Panc1 (cell line): ENCODE measurements at regions not wholly inside any gene's neighbourhood (a gene's known extent, or its start where the extent isn't known, plus 50 kb on each side); places are given as distances from the start of the nearest gene placed in this dataset.

Experiments
- ATAC-seq: fragments of 200-7000 bp; cut with Tn5 transposase; 2 replicates; pipeline ENCODE4 v1.9.1; 2020; ENCODE audit warnings: mild to moderate bottlenecking, moderate library complexity
- BruUV-seq: library from RNA; stranded (reverse); fragments of 400-500 nt; replicated peaks from 2 replicates; lab custom pipeline; 2021; lab: Mats Ljungman, UMichigan
- CTCF ChIA-PET: fragments of 300-600 bp; sonication (Branson Sonifier 250); formaldehyde crosslinking; loops from one replicate; lab custom pipeline; 2022; ENCODE audit warnings: antibody characterized with exemption; lab: Charles Lee
- POLR2A ChIA-PET: fragments of 300-600 bp; sonication (Branson Sonifier 250); formaldehyde crosslinking; loops from one replicate; lab custom pipeline; 2022; ENCODE audit warnings: antibody characterized with exemption; lab: Charles Lee
- DNase-seq: peaks from one replicate; pipeline ENCODE4 v3.0.0-alpha.2; 2010; ENCODE audit warnings: low read depth, low spot score
- H3K27ac ChIP-seq: 2 replicates; pipeline ENCODE4 v1.5.1; 2011; ENCODE audit warnings: mild to moderate bottlenecking, low read length, inconsistent platforms
- H3K27me3 ChIP-seq: fragments of 200-500 bp; sonication (Bioruptor generic); 2 replicates; pipeline ENCODE4 v1.6.0; 2014; ENCODE audit warnings: low read length, inconsistent platforms; ENCODE audit not compliant: control insufficient read depth, insufficient read depth
- H3K36me3 ChIP-seq: fragments of 200-500 bp; sonication (Bioruptor generic); 2 replicates; pipeline ENCODE4 v1.5.1; 2014; ENCODE audit warnings: inconsistent platforms, mild to moderate bottlenecking, low read length, moderate library complexity; ENCODE audit not compliant: control insufficient read depth, insufficient read depth
- H3K4me1 ChIP-seq: 2 replicates; pipeline ENCODE4 v1.5.1; 2011; ENCODE audit warnings: inconsistent platforms, mild to moderate bottlenecking, low read length, moderate library complexity; ENCODE audit not compliant: control insufficient read depth, insufficient read depth
- H3K4me3 ChIP-seq, 2 experiments: 2 replicates each; pipeline ENCODE4 v1.5.1; 2011 to 2012; ENCODE audit warnings: low read depth in 2 of 2, low read length in 2 of 2, mild to moderate bottlenecking in 2 of 2, inconsistent platforms in 1 of 2, moderate library complexity in 1 of 2
- H3K9me3 ChIP-seq: fragments of 200-500 bp; sonication (Bioruptor generic); 2 replicates; pipeline ENCODE4 v1.5.1; 2014; ENCODE audit warnings: low read depth, mild to moderate bottlenecking, inconsistent platforms, low read length, moderate library complexity; ENCODE audit not compliant: control insufficient read depth, insufficient read depth
- CTCF ChIP-seq: fragments of 450-650 bp; IDR thresholded peaks from 2 replicates; pipeline ENCODE4 v1.5.1; 2017; ENCODE audit warnings: mild to moderate bottlenecking
- POLR2AphosphoS5 ChIP-seq: IDR thresholded peaks from 2 replicates; pipeline ENCODE4 v1.6.1; 2012; ENCODE audit warnings: mild to moderate bottlenecking, low read depth, low read length, moderate library complexity
- REST ChIP-seq, 2 experiments: IDR thresholded peaks; 2 replicates each; pipeline ENCODE4 v1.6.1; 2011 to 2012; ENCODE audit warnings: low read depth in 2 of 2, control low read depth in 1 of 2, low read length in 1 of 2, mild to moderate bottlenecking in 1 of 2, moderate library complexity in 1 of 2; ENCODE audit not compliant: insufficient read depth in 1 of 2
- SIN3A ChIP-seq: IDR thresholded peaks from 2 replicates; pipeline ENCODE4 v1.6.1; 2012; ENCODE audit warnings: low read depth, mild to moderate bottlenecking, low read length, moderate library complexity, borderline replicate concordance; ENCODE audit not compliant: insufficient read depth
- TCF7L2 ChIP-seq: IDR thresholded peaks from 2 replicates; pipeline ENCODE4 v1.6.1; 2011; ENCODE audit warnings: mild to moderate bottlenecking, low read depth, low read length, inconsistent platforms
- in situ Hi-C: cut with HindIII; loops from 2 replicates; pipeline ENCODE4 v1.10.0; 2016; ENCODE audit warnings: low sequenced_read_pairs, low pct_unique_long_range_greater_than_20kb
- intact Hi-C: fragments of 100-400 bp; cut with micrococcal nuclease; formaldehyde crosslinking; loops from one replicate; pipeline ENCODE4 v1.10.0; 2022; ENCODE audit not compliant: unreplicated experiment

- no peak overlapping the region for H3K4me3 ChIP-seq
- no TSS peak for BruUV-seq
- H3K36me3 ChIP-seq: no peaks in the 10 kb centered on the region
- TF ChIP-seq SIN3A: no peak
- TF ChIP-seq TCF7L2: no peak
- no peak for TF ChIP-seq CTCF
- TF ChIP-seq REST (IDR thresholded peaks at IDR 0.05; ENCODE audit: insufficient read depth in 1 of 2, low read depth in 2 of 2, low read length in 1 of 2): no peak
- TF ChIP-seq POLR2AphosphoS5: no peak
- POLR2A ChIA-PET: no interaction called here
- H3K27me3 ChIP-seq: no peaks in the 10 kb centered on the region
- no peaks in the 10 kb centered on the region for H3K9me3 ChIP-seq
- DNase-seq (no peak), ATAC-seq (no peak)
- in situ Hi-C loops: no loop called here
- H3K4me1 ChIP-seq: no peaks in the 10 kb centered on the region
- H3K27ac ChIP-seq: no peak overlapping the region
- intact Hi-C loops: no loop called here
- CTCF ChIA-PET: no interaction called here
These were observed 162.3 kb downstream of the TUSC7 start for GRCh38 chr3:116871905-116872304.

GRCh38 chr3:116872688-116873087 lies 163.1 kb downstream of the TUSC7 start:
- ATAC-seq: no peak
- no peaks in the 10 kb centered on the region for H3K27me3 ChIP-seq
- no peak overlapping the region for H3K27ac ChIP-seq
- H3K36me3 ChIP-seq: no peaks in the 10 kb centered on the region
- TF ChIP-seq SIN3A (no peak), POLR2AphosphoS5 (no peak), CTCF (no peak), REST (IDR thresholded peaks at IDR 0.05; ENCODE audit: insufficient read depth in 1 of 2, low read depth in 2 of 2, low read length in 1 of 2) (no peak), TCF7L2 (no peak)
- no peak overlapping the region for H3K4me3 ChIP-seq
- BruUV-seq: no TSS peak
- intact Hi-C loops: no loop called here
- in situ Hi-C loops: no loop called here
- ChIA-PET POLR2A (no interaction called here), CTCF (no interaction called here)
- no peak for DNase-seq
- H3K4me1 ChIP-seq: no peaks in the 10 kb centered on the region
- H3K9me3 ChIP-seq: no peaks in the 10 kb centered on the region
